NCI-H2107 treated with DMSO at 0.1 percent for 48 hours (cell line): ENCODE measurements at regions not wholly inside any gene's neighbourhood (a gene's known extent, or its start where the extent isn't known, plus 50 kb on each side); places are given as distances from the start of the nearest gene placed in this dataset.

Experiments used
- DNase-seq: peaks from one replicate; lab custom pipeline; 2025; ENCODE audit not compliant: unreplicated experiment; lab: John Stamatoyannopoulos, UW

- no peak for DNase-seq
Measured at GRCh38 chr15:36234743-36235142, 344.7 kb upstream of the CDIN1 start.

GRCh38 chr15:36235173-36235572, 344.3 kb upstream of the CDIN1 start:
- DNase-seq = no peak

DNA sequence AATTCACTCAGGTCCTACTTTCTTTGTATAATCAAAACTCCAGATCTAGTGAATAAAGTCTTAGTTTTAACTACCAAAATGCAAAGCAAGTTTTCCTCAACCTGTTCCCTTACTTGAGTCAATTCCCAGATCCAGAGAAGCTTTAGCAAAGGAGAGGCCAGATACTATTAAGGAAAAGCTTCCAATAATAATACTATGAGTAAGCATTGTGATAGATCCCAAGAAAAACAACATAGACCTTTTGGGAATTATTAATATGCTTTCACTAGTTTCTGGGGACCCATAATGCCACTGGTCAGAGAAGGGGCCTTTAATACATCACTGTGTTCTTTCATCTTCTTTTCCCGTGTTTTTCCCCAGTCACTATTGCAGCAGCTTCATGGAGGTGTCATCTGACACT, 339.9 kb upstream of the CDIN1 start:
- no peak for DNase-seq

- no peak for DNase-seq
Measured at GRCh38 chr15:36251450-36251849, 328.0 kb upstream of the CDIN1 start.

GRCh38 chr15:36252146-36252711, 327.2 kb upstream of the CDIN1 start:
- no peak for DNase-seq

DNA sequence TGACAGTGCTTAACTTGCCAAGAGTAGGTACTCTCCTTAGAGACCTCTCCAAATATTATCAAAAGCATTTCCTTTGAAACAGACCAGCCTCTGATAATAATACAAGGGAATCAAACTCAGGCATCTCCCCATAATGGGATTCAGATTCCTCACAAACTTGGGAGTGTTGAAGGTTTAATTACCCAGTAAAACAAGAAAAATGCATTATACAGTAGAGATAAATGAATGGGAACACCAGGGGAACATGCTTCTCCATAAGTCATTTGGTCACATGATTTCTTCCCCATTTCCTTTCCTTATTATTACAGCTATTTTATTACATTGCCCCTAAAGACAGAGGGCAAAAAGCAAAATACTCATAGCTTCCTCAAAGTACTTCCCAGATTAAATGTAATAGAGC, 325.0 kb upstream of the CDIN1 start:
- DNase-seq = no peak

- no peak for DNase-seq
Measured at GRCh38 chr15:36256404-36256807, 323.0 kb upstream of the CDIN1 start.

GRCh38 chr15:36263666-36264065, 315.8 kb upstream of the CDIN1 start:
- no peak for DNase-seq

DNA sequence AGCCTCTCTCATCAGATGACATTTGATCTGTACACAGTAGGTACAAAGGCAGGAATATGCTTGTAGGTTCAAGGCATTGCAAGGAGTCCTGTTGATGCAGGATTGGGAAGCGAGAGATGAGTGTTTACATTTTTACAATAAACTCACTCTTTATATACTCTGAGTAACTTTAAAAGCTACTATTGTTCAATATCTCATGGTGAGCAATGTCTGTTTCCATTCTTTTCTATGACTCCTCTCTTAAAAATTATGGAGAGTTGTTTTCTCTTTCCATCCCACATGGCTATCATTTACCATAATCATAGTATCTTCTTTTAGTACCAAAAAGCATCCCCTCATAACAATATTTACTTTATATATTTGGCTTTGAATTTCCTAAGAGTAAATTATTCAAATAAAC, 314.0 kb upstream of the CDIN1 start:
- DNase-seq = no peak

DNA sequence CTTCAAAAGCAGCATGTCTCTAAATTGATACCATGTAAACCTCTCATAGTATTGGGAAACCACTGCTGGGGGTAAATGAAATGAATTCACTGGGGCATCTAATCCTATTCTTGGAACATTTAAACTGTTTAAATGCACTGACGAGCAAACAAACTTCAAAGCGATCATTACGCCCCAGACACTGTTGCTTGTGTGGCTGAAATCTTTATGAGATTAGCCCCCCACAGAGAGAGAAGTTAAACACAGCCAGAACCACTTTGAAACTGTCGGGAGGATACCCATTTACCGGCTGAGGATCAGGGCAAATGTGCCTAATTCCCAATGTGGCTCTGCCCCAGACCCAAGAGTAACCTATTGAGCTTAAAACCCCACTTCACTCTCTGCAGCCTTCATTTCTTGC, 308.4 kb upstream of the CDIN1 start:
- DNase-seq = no peak

GRCh38 chr15:36275656-36276055, 303.8 kb upstream of the CDIN1 start:
- DNase-seq = no peak

DNA sequence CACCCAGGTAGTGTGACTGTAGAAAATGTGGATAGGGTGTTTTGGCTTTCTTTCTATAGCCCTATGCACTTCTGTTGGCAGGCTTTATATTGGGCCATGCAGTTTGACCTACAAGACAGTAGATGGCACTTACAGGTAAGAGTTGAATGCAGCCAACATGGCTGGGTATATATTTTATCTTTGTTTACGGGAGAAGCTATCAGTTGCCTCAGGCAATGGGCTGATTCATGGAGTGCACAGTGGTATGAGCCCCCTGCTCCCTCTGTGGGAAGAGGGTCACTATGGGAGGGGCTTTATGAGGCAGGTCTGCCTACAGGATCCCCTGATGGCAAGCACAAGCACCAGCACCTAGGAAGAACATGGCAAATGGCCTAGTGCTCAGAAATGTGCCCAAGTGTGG, 301.2 kb upstream of the CDIN1 start:
- peak; percentile 24 for DNase-seq

GRCh38 chr15:36282821-36283220, 296.6 kb upstream of the CDIN1 start:
- DNase-seq = no peak

DNA sequence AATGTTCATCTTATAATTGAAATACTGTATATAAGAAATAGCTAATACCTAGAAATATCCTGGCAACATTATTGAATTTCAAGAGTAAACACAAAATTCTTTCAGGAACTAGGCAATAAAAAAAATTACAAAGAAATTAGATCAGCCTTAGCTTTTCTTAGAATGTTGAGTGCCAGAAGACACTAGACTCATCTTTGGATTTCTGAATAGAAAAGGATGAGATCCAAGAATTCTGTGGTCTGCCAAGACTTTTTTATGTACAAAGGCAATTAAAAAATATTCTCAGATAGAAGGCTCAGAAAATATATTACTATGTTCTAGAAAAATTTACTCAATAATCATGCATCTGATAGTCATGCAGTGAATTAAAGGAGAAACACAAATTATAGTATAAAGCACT, 294.5 kb upstream of the CDIN1 start:
- no peak for DNase-seq

GRCh38 chr15:36291501-36291900, 287.9 kb upstream of the CDIN1 start:
- no peak for DNase-seq

GRCh38 chr15:36294359-36294758, 285.1 kb upstream of the CDIN1 start:
- DNase-seq = no peak

DNA sequence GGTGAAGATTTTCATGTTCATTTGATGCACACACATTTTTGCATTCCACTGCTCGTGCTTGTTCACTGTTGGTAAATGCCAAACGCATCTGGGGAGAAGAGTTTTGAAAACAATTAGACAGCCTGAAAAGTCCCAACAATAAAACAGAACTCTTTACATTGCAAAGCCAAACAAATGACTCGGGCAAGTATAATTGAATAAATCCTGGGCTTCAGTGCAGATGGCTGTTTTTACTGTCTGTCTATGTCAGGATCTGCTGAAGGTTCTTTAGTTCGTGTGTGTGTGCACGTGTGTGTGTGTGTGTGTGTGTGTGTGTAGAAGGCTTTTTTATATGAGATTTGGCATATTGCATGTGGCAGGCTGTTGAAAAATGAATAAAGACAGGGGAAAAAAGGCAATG, 277.5 kb upstream of the CDIN1 start:
- DNase-seq = no peak

GRCh38 chr15:36313021-36313420, 266.4 kb upstream of the CDIN1 start:
- no peak for DNase-seq

- no peak for DNase-seq
Measured at GRCh38 chr15:36313736-36314280, 265.6 kb upstream of the CDIN1 start.

DNA sequence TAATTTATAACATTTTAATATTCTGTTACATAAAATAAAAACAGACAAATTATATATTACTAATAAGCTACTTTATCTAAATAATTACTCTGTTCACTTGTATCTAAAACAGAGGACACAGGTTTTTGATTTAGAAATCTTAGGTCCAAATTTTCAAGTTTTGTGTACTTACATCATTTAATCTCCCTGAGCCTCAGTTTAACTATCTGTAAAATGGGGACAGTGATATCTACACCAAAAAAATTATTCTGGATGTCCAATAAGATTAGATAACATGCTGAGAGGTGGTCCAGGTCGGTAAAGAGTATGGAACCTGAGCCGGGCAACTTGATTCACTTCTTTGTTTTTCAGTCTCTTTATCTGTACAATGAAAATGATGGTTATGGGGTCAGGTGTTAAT, 263.8 kb upstream of the CDIN1 start:
- DNase-seq = no peak

- DNase-seq = no peak
Measured at GRCh38 chr15:36323615-36324014, 255.8 kb upstream of the CDIN1 start.

DNA sequence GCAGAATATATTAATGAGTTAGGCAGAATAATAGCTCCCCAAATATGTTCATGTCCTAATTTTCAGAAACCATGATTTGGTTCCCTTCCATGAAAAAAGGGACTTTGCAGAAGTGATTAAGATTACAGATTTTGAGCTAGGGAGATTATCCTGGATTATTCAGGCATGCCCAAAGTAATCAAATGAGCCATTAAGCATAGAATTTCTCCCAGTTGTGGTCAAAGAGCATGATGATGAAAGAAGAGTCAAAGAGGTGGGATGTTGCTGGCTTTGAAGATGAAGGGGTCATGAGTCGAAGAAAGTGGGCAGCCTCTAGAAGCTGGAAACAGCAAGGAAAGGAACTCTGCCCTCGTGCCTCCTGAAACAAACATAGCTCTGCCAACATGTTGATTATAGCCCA, 254.2 kb upstream of the CDIN1 start:
- no peak for DNase-seq

GRCh38 chr15:36329592-36329991, 249.8 kb upstream of the CDIN1 start:
- DNase-seq = no peak
